HG02798 (cell line): ENCODE measurements at regions not wholly inside any gene's neighbourhood (a gene's known extent, or its start where the extent isn't known, plus 50 kb on each side); places are given as distances from the start of the nearest gene placed in this dataset.

Experiments
- ATAC-seq: cut with Tn5 transposase; IDR thresholded peaks from one replicate; pipeline ENCODE4 v1.9.1; 2021; ENCODE audit warnings: mild to moderate bottlenecking; ENCODE audit not compliant: unreplicated experiment, poor library complexity

GRCh38 chr6:113442040-113442439 lies 415.1 kb upstream of the MARCKS start:
- no peak for ATAC-seq

- ATAC-seq, result no peak
Observed at GRCh38 chr6:113445201-113445600, 411.9 kb upstream of the MARCKS start.

GRCh38 chr6:113447088-113447831 lies 409.9 kb upstream of the MARCKS start:
- ATAC-seq, result no peak

- no peak for ATAC-seq
Observed at GRCh38 chr6:113449051-113449450, 408.1 kb upstream of the MARCKS start.

GRCh38 chr6:113450061-113450465 lies 407.1 kb upstream of the MARCKS start:
- ATAC-seq, result no peak

GRCh38 chr6:113451049-113451448 lies 406.1 kb upstream of the MARCKS start:
- ATAC-seq, result no peak

- no peak for ATAC-seq
Observed at GRCh38 chr6:113457198-113457597, 399.9 kb upstream of the MARCKS start.

- no peak for ATAC-seq
Observed at GRCh38 chr6:113457751-113458150, 399.4 kb upstream of the MARCKS start.

- no peak for ATAC-seq
Observed at GRCh38 chr6:113458368-113459010, 398.7 kb upstream of the MARCKS start.

- no peak for ATAC-seq
Observed at GRCh38 chr6:113461153-113461932, 395.8 kb upstream of the MARCKS start.

- no peak for ATAC-seq
Observed at GRCh38 chr6:113464536-113464935, 392.6 kb upstream of the MARCKS start.

- no peak for ATAC-seq
Observed at GRCh38 chr6:113464960-113465359, 392.2 kb upstream of the MARCKS start.

GRCh38 chr6:113466526-113466925 lies 390.6 kb upstream of the MARCKS start:
- no peak for ATAC-seq

GRCh38 chr6:113475392-113475791 lies 381.8 kb upstream of the MARCKS start:
- ATAC-seq, result no peak

GRCh38 chr6:113476937-113477839 lies 380.0 kb upstream of the MARCKS start:
- no peak for ATAC-seq

- ATAC-seq, result no peak
Observed at GRCh38 chr6:113480616-113481015, 376.5 kb upstream of the MARCKS start.

GRCh38 chr6:113481458-113481857 lies 375.7 kb upstream of the MARCKS start:
- ATAC-seq, result no peak

- ATAC-seq, result peak; percentile 43
Observed at GRCh38 chr6:113481910-113482309, 375.2 kb upstream of the MARCKS start.

- ATAC-seq, result no peak
Observed at GRCh38 chr6:113482771-113483170, 374.4 kb upstream of the MARCKS start.

- no peak for ATAC-seq
Observed at GRCh38 chr6:113486199-113486598, 370.9 kb upstream of the MARCKS start.
